Colonic mucosa (tissue), 4 donors: ENCODE measurements at regions not wholly inside any gene's neighbourhood (a gene's known extent, or its start where the extent isn't known, plus 50 kb on each side); places are given as distances from the start of the nearest gene placed in this dataset.

ENCODE experiments used
- DNase-seq: peaks from one replicate; pipeline ENCODE4 v3.0.0-alpha.2; 2020
- H3K27ac ChIP-seq: fragments of 200-600 bp; one replicate; pipeline ENCODE4 v1.8.0; 2021
- H3K27me3 ChIP-seq: fragments of 200-600 bp; one replicate; pipeline ENCODE4 v1.8.0; 2021
- H3K36me3 ChIP-seq: fragments of 200-600 bp; one replicate; pipeline ENCODE4 v1.8.0; 2021
- H3K4me1 ChIP-seq: fragments of 200-600 bp; one replicate; pipeline ENCODE4 v1.8.0; 2021; ENCODE audit warnings: mild to moderate bottlenecking
- H3K4me3 ChIP-seq: fragments of 200-600 bp; one replicate; pipeline ENCODE4 v1.8.0; 2021
- H3K9ac ChIP-seq, 2 donors: one replicate each; pipeline ENCODE4 v1.7.0; 2013; ENCODE audit warnings: control low read depth in 2 of 2, low read depth in 2 of 2, low read length in 2 of 2
- H3K9me3 ChIP-seq: fragments of 200-600 bp; one replicate; pipeline ENCODE4 v1.8.0; 2021
- CTCF ChIP-seq: fragments of 200-600 bp; IDR thresholded peaks from one replicate; pipeline ENCODE4 v1.8.0; 2022; ENCODE audit warnings: antibody characterized with exemption, mild to moderate bottlenecking
- intact Hi-C: fragments of 100-400 bp; cut with DNase I; formaldehyde crosslinking; loops from one replicate; pipeline ENCODE4 v1.14.1; 2022
- donor health status: healthy.
- donor health status: DM: no; HTN: no; CAD: no.
- donor health status: DM: no; HTN: no; CAD: no.

- Histone ChIP-seq H3K4me1 (no peaks in the 10 kb centered on the region), H3K27me3 (no peaks in the 10 kb centered on the region), H3K4me3 (no peak overlapping the region), H3K27ac (no peak overlapping the region), H3K9ac (no peak overlapping the region), H3K36me3 (no peaks in the 10 kb centered on the region), H3K9me3 (no peaks in the 10 kb centered on the region)
- no peak for TF ChIP-seq CTCF
- intact Hi-C loops: loop anchor here (5.0 kb wide), 1 partner anchor 215 kb away; no protein-coding TSS in a partner anchor
- DNase-seq: no peak
These were observed 137.9 kb upstream of the HDAC9 start for GRCh38 chr7:18357691-18358090.

DNA sequence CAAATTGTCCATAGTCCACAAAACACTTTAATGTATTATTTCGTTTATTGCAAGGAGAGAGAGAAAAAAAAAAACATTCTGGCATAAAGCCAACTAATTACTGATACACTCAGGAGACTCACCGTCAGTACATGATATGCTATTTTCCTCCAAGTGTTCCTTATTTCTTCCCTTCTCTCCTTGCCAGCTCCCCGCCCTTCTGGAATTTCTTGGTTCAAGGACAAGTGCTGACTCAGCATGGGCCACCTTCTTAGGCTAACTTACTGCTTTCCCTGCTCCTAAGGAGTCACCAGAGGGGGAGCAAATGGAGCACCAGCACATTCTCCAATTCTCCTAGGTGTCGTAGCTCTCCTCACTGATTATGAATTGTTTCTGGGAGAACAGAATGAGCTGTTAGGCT, 133.8 kb upstream of the HDAC9 start:
- no peaks in the 10 kb centered on the region for H3K27me3 ChIP-seq
- H3K4me1 ChIP-seq: no peaks in the 10 kb centered on the region
- intact Hi-C loops: no loop called here
- DNase-seq: peak; percentile 38
- H3K9me3 ChIP-seq: no peaks in the 10 kb centered on the region
- H3K36me3 ChIP-seq: no peaks in the 10 kb centered on the region
- no peak overlapping the region for H3K9ac ChIP-seq
- H3K4me3 ChIP-seq: no peak overlapping the region
- H3K27ac ChIP-seq: no peak overlapping the region
- no peak for TF ChIP-seq CTCF

DNA sequence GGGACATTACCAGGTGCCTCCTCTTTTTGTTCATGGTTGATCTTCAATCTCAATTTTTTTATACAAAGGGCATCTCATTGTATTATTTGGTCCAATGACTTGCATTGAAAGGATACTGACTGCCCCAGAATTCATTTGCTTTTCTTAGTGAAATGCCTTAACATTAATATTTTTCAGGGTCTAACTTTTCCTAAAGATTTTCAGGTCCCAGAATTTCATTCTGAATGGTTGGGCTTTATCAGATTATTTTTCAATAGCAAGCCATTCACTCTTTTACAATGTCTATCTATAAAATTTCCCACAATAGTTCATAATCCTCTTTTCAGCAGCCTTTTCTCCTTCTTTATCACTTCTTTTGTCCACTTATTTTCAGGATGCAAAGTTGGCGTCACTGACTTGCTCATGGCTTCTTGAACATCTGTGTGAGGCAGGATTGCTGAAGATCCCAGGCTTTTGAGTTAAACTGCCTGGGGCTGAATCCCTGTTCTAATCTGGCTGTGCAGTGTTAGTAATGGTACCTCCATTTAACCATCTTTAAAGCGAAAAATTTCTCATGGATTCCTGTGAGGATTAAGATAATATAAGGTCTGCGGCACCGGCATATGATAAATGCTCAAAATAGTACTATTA, 131.7 kb upstream of the HDAC9 start:
- H3K27me3 ChIP-seq: no peaks in the 10 kb centered on the region
- DNase-seq: no peak
- no peaks in the 10 kb centered on the region for H3K4me1 ChIP-seq
- H3K27ac ChIP-seq: no peak overlapping the region
- no peak overlapping the region for H3K9ac ChIP-seq
- H3K9me3 ChIP-seq: no peaks in the 10 kb centered on the region
- TF ChIP-seq CTCF: no peak
- intact Hi-C loops: no loop called here
- no peak overlapping the region for H3K4me3 ChIP-seq
- H3K36me3 ChIP-seq: no peaks in the 10 kb centered on the region

DNA sequence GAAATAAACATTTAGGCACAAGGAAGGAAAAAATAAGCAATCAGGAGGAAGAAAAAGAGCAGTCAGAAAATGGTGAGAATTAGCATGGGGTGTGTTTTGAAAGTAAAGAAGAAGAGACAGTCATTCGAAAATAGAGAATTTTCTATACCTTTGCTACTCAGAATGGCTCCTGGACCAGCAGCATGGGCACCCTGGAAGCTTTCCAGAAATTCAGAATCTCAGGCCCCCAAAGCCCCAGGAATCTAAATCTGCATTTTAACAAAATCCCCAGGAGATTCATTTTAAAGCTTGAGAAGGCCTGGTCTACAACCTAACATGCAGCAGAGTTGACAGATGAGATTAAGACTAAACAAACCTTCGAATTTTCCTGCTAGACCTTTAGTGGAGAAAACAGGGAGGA, 131.2 kb upstream of the HDAC9 start:
- H3K4me3 ChIP-seq: no peak overlapping the region
- intact Hi-C loops: no loop called here
- H3K27ac ChIP-seq: no peak overlapping the region
- no peak for TF ChIP-seq CTCF
- no peak overlapping the region for H3K9ac ChIP-seq
- H3K4me1 ChIP-seq: no peaks in the 10 kb centered on the region
- H3K27me3 ChIP-seq: no peaks in the 10 kb centered on the region
- DNase-seq: no peak
- no peaks in the 10 kb centered on the region for H3K9me3 ChIP-seq
- H3K36me3 ChIP-seq: no peaks in the 10 kb centered on the region

- DNase-seq: no peak
- no peak for TF ChIP-seq CTCF
These were observed 129.2 kb upstream of the HDAC9 start for GRCh38 chr7:18366394-18366793.

More at GRCh38 chr7:18366394-18366793, 129.2 kb upstream of the HDAC9 start:
- Histone ChIP-seq H3K9me3 (no peaks in the 10 kb centered on the region), H3K27ac (no peak overlapping the region), H3K9ac (no peak overlapping the region), H3K36me3 (no peaks in the 10 kb centered on the region), H3K4me1 (no peaks in the 10 kb centered on the region), H3K27me3 (no peaks in the 10 kb centered on the region), H3K4me3 (no peak overlapping the region)
- intact Hi-C loops: no loop called here
